ENCODE measurements at regions not wholly inside any gene's neighbourhood (a gene's known extent, or its start where the extent isn't known, plus 50 kb on each side); places are given as distances from the start of the nearest gene placed in this dataset.

DNA sequence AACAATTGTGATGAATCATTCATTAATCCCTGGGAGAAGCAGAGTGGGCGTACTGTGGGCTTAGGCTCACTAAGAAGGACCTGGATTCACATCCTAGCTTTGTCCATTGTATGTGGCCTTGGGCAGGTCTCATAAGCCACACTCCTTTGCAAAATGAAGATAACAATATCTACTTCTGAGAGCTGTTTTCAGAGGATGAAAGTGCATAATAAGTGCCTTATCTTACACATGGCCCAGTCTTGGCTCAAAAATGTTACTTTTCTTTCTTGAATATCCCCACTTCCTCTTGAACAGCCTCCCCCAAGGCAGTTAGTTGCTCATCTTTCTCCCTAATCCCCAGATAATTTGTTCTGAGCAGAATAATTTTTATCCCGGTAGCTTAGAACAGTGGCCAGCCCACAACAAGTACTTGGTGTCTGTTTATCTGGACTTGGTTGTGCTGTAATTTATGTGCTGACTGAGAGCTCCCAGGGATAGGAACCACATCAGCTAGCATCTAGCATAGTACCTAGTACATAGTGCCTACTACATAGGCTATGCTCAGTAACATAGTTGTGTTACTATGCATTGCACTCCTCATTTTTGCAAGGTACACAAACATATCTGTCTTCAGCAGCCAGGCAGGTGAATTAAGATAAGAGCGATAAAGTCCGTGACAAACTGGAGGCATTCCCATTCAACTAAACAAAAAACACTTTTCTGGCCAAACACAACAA, 61.7 kb upstream of the NUDT4 start:
- H3K36me3 ChIP-seq, result no peaks in the 10 kb centered on the region
- TF ChIP-seq, protein P1, sequence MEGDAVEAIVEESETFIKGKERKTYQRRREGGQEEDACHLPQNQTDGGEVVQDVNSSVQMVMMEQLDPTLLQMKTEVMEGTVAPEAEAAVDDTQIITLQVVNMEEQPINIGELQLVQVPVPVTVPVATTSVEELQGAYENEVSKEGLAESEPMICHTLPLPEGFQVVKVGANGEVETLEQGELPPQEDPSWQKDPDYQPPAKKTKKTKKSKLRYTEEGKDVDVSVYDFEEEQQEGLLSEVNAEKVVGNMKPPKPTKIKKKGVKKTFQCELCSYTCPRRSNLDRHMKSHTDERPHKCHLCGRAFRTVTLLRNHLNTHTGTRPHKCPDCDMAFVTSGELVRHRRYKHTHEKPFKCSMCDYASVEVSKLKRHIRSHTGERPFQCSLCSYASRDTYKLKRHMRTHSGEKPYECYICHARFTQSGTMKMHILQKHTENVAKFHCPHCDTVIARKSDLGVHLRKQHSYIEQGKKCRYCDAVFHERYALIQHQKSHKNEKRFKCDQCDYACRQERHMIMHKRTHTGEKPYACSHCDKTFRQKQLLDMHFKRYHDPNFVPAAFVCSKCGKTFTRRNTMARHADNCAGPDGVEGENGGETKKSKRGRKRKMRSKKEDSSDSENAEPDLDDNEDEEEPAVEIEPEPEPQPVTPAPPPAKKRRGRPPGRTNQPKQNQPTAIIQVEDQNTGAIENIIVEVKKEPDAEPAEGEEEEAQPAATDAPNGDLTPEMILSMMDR (IDR thresholded peaks at IDR 0.05), result no peak
- H3K27me3 ChIP-seq (replicated peaks; ENCODE audit: insufficient read depth), result no peaks in the 10 kb centered on the region
- peaks cover 0 to 10% of the 10 kb centered on the region in 2 donors for H3K4me1 ChIP-seq (ENCODE audit: control insufficient read depth in 1 of 2, low read depth in 2 of 2)
- no peak overlapping the region for H3K27ac ChIP-seq
- no peak overlapping the region for H3K4me3 ChIP-seq
- H3K9me3 ChIP-seq, result no peaks in the 10 kb centered on the region
- no peak for DNase-seq (ENCODE audit: low spot score)
- ATAC-seq (ENCODE audit: insufficient number of reproducible peaks, low FRiP score, low read depth), result no peak

DNA sequence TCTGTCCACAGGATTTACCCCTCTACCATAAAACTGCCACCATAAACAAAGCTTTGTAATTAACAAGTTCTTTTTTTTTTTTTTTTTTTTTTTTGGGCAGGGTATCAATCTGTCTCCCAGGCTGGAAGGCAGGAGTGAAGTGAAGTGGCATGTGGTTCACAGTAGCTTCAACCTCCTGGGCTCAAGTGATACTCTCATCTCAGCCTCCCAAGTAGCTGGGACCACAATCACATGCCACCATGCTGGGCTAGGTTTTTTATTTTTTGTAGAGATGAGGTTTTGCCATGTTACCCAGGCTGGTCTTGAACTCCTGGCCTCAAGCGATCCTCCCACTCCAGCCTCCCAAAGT, 61.1 kb upstream of the NUDT4 start:
- Histone ChIP-seq H3K27me3 (replicated peaks; ENCODE audit: insufficient read depth) (no peaks in the 10 kb centered on the region), H3K27ac (no peak overlapping the region), H3K4me3 (no peak overlapping the region), H3K36me3 (no peaks in the 10 kb centered on the region), H3K9me3 (no peaks in the 10 kb centered on the region), H3K4me1 (ENCODE audit: control insufficient read depth in 1 of 2, low read depth in 2 of 2) (peaks cover 0 to 10% of the 10 kb centered on the region in 2 donors)
- no peak for ATAC-seq (ENCODE audit: insufficient number of reproducible peaks, low FRiP score, low read depth)
- DNase-seq (ENCODE audit: low spot score), result no peak
- TF ChIP-seq, protein P1 (IDR thresholded peaks at IDR 0.05), result no peak

DNA sequence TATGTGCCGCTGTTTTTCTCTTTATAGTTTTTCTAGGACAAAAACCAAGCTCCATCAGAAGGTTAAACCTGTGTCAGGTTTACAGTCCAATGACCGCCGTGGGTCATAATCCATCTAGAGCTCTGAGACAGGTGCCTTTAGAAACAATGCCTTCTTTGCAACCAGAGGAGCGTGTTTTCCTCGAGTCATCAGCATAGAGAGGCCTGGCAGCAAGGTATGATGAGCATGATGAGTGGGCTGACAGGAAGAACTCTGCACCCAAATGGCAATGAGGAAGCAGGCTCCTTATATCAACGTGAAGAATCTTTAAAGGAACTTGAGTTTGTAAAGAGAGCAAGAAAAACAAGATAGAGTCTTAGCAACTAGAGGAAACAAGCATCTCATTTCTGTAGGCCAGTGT, 60.5 kb upstream of the NUDT4 start:
- Histone ChIP-seq H3K9me3 (no peaks in the 10 kb centered on the region), H3K36me3 (no peaks in the 10 kb centered on the region), H3K4me3 (no peak overlapping the region), H3K4me1 (ENCODE audit: control insufficient read depth in 1 of 2, low read depth in 2 of 2) (peaks cover 0 to 10% of the 10 kb centered on the region in 2 donors), H3K27ac (no peak overlapping the region), H3K27me3 (replicated peaks; ENCODE audit: insufficient read depth) (no peaks in the 10 kb centered on the region)
- no peak for ATAC-seq (ENCODE audit: insufficient number of reproducible peaks, low FRiP score, low read depth)
- TF ChIP-seq, protein P1 (IDR thresholded peaks at IDR 0.05), result no peak
- no peak for DNase-seq (ENCODE audit: low spot score)

DNA sequence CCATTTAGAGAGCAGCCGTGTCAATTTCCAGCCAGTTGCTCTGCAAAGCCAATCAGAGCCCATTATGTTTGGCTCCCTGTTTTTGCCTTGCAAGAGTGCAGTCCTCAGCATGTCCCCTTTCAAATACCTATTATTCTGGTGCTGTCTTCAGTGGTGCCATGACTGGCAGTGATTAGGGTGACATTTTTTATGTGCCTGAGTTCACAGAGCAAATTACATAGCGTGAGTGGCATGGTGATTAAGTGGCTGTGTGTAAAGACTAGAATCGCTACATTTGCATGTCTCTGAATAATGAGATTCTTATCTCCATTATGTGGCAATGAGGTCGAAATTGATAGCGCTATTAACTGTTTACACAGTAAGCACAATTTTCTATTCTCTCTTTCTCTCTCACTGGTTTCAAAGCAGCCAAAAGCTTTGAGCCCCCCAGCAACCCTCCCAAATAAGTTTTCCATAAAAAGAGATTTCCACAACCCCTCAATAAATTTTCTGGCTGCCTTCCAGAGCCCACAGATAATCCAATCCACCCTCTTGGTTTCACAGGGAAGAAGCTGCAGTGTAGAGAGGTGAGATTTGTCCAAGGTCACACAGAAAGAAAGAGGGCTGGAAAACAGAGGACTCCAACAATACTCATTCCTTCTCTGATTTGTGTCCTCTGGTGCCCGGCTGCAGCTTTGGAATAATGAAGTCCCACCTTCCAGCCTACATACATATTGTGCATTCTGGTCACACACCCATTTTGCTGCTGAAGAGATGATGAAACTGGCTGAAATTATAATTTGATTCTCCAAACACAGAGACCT, 58.8 kb upstream of the NUDT4 start:
- Histone ChIP-seq H3K4me1 (ENCODE audit: control insufficient read depth in 1 of 2, low read depth in 2 of 2) (peaks cover 0 to under 1% of the 10 kb centered on the region in 2 donors), H3K4me3 (no peak overlapping the region), H3K27me3 (replicated peaks; ENCODE audit: insufficient read depth) (no peaks in the 10 kb centered on the region), H3K36me3 (no peaks in the 10 kb centered on the region), H3K9me3 (no peaks in the 10 kb centered on the region), H3K27ac (no peak overlapping the region)
- TF ChIP-seq, protein P1 (IDR thresholded peaks at IDR 0.05), result no peak
- DNase-seq (ENCODE audit: low spot score), result no peak
- ATAC-seq (ENCODE audit: insufficient number of reproducible peaks, low FRiP score, low read depth), result no peak

DNA sequence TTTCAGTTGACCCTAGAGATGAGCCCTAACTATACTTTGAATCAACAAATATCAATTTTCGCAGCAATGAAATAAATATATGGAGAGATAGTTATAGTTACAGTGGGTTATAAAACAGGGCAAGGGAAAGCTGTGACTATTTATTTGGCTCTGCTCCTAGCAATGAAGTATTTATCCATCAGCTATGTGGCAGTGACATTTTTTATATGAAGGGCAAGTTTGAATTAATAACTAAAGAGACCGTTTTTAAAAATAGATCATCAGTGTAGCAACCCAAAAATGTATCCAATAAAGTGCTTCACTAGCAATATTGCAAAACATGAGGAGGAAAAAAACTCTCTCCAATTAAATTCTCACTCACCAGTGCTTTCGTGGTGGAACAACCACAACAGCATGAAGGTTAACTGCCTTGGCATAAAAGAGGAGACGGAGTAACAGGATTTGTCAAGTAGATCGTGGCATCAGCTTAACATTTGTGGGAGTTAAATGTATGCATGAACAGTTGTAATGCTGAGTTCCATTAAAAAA, 58.1 kb upstream of the NUDT4 start:
- Histone ChIP-seq H3K9me3 (no peaks in the 10 kb centered on the region), H3K27ac (no peak overlapping the region), H3K4me1 (ENCODE audit: control insufficient read depth in 1 of 2, low read depth in 2 of 2) (no peaks in the 10 kb centered on the region), H3K36me3 (no peaks in the 10 kb centered on the region), H3K27me3 (replicated peaks; ENCODE audit: insufficient read depth) (no peaks in the 10 kb centered on the region), H3K4me3 (no peak overlapping the region)
- no peak for ATAC-seq (ENCODE audit: insufficient number of reproducible peaks, low FRiP score, low read depth)
- TF ChIP-seq, protein P1 (IDR thresholded peaks at IDR 0.05), result no peak
- no peak for DNase-seq (ENCODE audit: low spot score)
